DND-41 (cell line): ENCODE measurements at regions not wholly inside any gene's neighbourhood (a gene's known extent, or its start where the extent isn't known, plus 50 kb on each side); places are given as distances from the start of the nearest gene placed in this dataset.

Experiments
- ATAC-seq: fragments of 200-7000 bp; cut with Tn5 transposase; 3 replicates; pipeline ENCODE4 v1.9.1; 2021; ENCODE audit warnings: low read depth; ENCODE audit not compliant: insufficient read depth
- DNase-seq: peaks from one replicate; pipeline ENCODE4 v3.0.0-alpha.2; 2020
- H2AFZ ChIP-seq: 2 replicates; pipeline ENCODE4 v1.6.0; 2012; ENCODE audit warnings: low read depth, low read length
- H3K27ac ChIP-seq: 2 replicates; pipeline ENCODE4 v1.5.1; 2012; ENCODE audit warnings: low read length, inconsistent platforms
- H3K27me3 ChIP-seq: fragments of 200-600 bp; sonication (generic); 2 replicates; pipeline ENCODE4 v1.6.0; 2012; ENCODE audit warnings: low read length, mild to moderate bottlenecking, inconsistent platforms; ENCODE audit not compliant: insufficient read depth, poor library complexity
- H3K36me3 ChIP-seq: 2 replicates; pipeline ENCODE4 v1.5.1; 2012; ENCODE audit warnings: low read length, inconsistent platforms; ENCODE audit not compliant: insufficient read depth
- H3K4me1 ChIP-seq: 2 replicates; pipeline ENCODE4 v1.5.1; 2012; ENCODE audit warnings: mild to moderate bottlenecking, low read length; ENCODE audit not compliant: insufficient read depth
- H3K4me2 ChIP-seq: 2 replicates; pipeline ENCODE4 v1.6.0; 2012; ENCODE audit warnings: mild to moderate bottlenecking, moderate library complexity, low read length, inconsistent platforms; ENCODE audit not compliant: insufficient read depth
- H3K4me3 ChIP-seq, 2 experiments: fragments of 200-600 bp in 1 of 2; shearing (Covaris generic) in 1 of 2; 2 replicates each; pipeline ENCODE4 v1.5.1; 2012 to 2016; ENCODE audit warnings: inconsistent platforms in 2 of 2, low read length in 2 of 2, mild to moderate bottlenecking in 2 of 2, low read depth in 1 of 2, moderate library complexity in 1 of 2
- H3K79me2 ChIP-seq: 2 replicates; pipeline ENCODE4 v1.6.0; 2012; ENCODE audit warnings: low read length, inconsistent platforms; ENCODE audit not compliant: insufficient read depth
- H3K9ac ChIP-seq: 2 replicates; pipeline ENCODE4 v1.6.0; 2012; ENCODE audit warnings: low read depth, mild to moderate bottlenecking, inconsistent platforms, low read length, moderate library complexity
- H3K9me3 ChIP-seq: 2 replicates; pipeline ENCODE4 v1.5.1; 2012; ENCODE audit warnings: low read length, moderate library complexity, mild to moderate bottlenecking, inconsistent platforms; ENCODE audit not compliant: insufficient read depth, severe bottlenecking
- H4K20me1 ChIP-seq: 2 replicates; pipeline ENCODE4 v1.6.0; 2012; ENCODE audit warnings: low read length; ENCODE audit not compliant: insufficient read depth
- EZH2 ChIP-seq: IDR thresholded peaks from 3 replicates; pipeline ENCODE4 v1.6.1; 2012; ENCODE audit warnings: borderline replicate concordance, low read depth, mild to moderate bottlenecking, moderate library complexity, low read length, inconsistent platforms; ENCODE audit not compliant: severe bottlenecking
- TF ChIP-seq, protein P1 (sequence below): IDR thresholded peaks from 2 replicates; pipeline ENCODE4 v1.5.1; 2012; ENCODE audit warnings: borderline replicate concordance, low read length, moderate library complexity, mild to moderate bottlenecking; ENCODE audit not compliant: poor library complexity, severe bottlenecking; ENCODE audit errors: extremely low read depth

DNA sequence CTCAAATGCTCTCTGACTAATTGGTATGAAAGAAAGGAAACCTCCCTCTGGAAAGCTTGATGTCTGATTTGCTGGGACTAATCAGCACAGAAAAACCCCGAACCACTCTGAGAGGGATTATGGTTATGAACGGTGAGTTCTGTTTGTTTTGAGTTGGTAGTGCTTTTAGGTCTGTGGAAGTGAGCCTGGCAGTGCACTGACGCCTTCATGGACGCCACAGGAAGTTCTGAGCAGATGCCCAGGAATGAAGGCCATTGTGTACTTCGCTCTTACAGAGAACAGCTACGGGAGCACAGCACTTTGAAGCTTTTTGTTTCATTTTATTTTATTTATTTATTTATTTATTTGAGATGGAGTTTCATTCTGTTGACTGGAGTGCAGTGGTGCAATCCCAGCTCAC lies 754.1 kb downstream of the QKI start:
- Histone ChIP-seq H3K4me3 (no peak overlapping the region), H4K20me1 (no peaks in the 10 kb centered on the region), H3K27me3 (no peaks in the 10 kb centered on the region), H3K4me2 (no peak overlapping the region), H3K4me1 (no peaks in the 10 kb centered on the region), H3K36me3 (no peaks in the 10 kb centered on the region), H3K27ac (no peak overlapping the region), H3K79me2 (no peaks in the 10 kb centered on the region), H3K9me3 (no peaks in the 10 kb centered on the region), H3K9ac (no peak overlapping the region), H2AFZ (no peak overlapping the region)
- no peak for TF ChIP-seq EZH2
- TF ChIP-seq, protein P1, sequence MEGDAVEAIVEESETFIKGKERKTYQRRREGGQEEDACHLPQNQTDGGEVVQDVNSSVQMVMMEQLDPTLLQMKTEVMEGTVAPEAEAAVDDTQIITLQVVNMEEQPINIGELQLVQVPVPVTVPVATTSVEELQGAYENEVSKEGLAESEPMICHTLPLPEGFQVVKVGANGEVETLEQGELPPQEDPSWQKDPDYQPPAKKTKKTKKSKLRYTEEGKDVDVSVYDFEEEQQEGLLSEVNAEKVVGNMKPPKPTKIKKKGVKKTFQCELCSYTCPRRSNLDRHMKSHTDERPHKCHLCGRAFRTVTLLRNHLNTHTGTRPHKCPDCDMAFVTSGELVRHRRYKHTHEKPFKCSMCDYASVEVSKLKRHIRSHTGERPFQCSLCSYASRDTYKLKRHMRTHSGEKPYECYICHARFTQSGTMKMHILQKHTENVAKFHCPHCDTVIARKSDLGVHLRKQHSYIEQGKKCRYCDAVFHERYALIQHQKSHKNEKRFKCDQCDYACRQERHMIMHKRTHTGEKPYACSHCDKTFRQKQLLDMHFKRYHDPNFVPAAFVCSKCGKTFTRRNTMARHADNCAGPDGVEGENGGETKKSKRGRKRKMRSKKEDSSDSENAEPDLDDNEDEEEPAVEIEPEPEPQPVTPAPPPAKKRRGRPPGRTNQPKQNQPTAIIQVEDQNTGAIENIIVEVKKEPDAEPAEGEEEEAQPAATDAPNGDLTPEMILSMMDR: no peak
- DNase-seq (no peak), ATAC-seq (no peak)

DNA sequence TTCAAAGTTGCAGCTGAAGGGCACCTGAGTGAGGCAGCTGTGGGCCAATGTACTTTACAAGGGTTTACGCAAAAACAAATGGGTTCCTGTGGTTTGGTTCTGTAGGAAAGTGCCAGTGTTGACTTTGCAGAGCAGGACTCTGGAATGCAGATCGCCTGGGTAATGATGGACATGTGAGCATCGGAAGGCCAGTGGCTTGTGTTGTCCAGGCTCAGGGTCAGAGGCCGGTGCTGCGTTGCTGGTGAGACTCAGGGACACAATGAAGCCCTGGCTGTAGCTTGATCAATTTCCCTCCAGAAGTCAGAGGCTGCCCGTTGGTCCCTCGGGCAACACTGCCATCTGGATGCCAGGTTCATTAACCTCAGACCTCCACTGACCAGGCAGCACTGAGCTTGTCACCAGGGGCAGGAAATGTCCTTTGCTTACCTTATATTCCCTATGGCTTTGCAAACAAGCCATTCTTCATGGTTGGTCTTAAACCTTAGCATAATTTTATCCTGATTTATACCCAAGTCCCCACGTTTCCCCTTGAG lies 753.4 kb downstream of the QKI start:
- no peak for TF ChIP-seq EZH2
- TF ChIP-seq, protein P1: no peak
- no peaks in the 10 kb centered on the region for H3K4me1 ChIP-seq
- H4K20me1 ChIP-seq: no peaks in the 10 kb centered on the region
- no peak overlapping the region for H3K4me3 ChIP-seq
- no peak overlapping the region for H3K4me2 ChIP-seq
- ATAC-seq: no peak
- DNase-seq: no peak
- H3K27me3 ChIP-seq: no peaks in the 10 kb centered on the region
- H3K36me3 ChIP-seq: no peaks in the 10 kb centered on the region
- no peak overlapping the region for H3K9ac ChIP-seq
- H2AFZ ChIP-seq: no peak overlapping the region
- no peak overlapping the region for H3K27ac ChIP-seq
- H3K9me3 ChIP-seq: no peaks in the 10 kb centered on the region
- no peaks in the 10 kb centered on the region for H3K79me2 ChIP-seq

DNA sequence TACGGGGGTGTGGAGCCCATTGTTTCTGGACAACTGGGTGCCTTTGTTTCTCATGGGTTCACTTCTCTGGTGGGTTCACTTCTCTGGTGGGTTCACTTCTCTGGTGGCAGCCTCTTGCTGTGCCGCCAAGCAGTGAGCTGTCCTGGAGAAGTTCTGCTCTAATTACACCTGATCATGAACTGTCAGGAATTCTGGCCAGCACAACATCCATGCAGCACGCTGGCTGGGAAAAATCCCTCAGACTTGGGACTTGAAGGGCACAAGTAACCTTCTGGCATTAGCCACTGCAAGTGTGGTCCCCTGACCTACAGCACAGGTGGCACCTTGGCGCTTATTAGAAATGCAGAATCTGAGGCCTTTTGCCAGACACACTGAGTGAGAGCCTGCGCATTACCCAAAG lies 752.5 kb downstream of the QKI start:
- no peak overlapping the region for H3K9ac ChIP-seq
- no peak overlapping the region for H3K4me2 ChIP-seq
- no peaks in the 10 kb centered on the region for H3K79me2 ChIP-seq
- no peak overlapping the region for H3K4me3 ChIP-seq
- H3K36me3 ChIP-seq: no peaks in the 10 kb centered on the region
- DNase-seq: no peak
- TF ChIP-seq, protein P1: no peak
- no peak for TF ChIP-seq EZH2
- no peak overlapping the region for H2AFZ ChIP-seq
- H3K27me3 ChIP-seq: no peaks in the 10 kb centered on the region
- no peak for ATAC-seq
- H3K27ac ChIP-seq: no peak overlapping the region
- H3K9me3 ChIP-seq: no peaks in the 10 kb centered on the region
- H3K4me1 ChIP-seq: no peaks in the 10 kb centered on the region
- H4K20me1 ChIP-seq: no peaks in the 10 kb centered on the region

DNA sequence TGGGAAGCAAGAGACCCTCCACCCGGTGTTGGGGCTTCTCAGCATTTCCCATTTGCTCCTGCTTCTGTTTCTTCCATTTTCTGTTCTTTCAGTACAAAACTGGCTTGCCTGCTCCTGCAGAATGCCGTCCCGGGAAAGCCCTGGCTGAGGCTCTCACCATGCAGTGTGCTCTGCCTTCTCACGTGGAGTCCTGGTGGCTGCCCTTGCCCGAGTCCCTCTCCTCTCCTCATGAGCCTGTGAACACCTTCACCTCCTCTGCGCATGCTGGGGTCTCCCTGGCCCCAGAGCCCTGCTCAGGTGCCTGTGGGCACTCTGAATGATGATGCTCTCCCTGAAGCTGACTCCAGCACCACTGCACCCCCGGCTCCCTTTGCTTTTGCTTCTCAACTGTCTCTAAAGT lies 752.0 kb downstream of the QKI start:
- H3K9me3 ChIP-seq: no peaks in the 10 kb centered on the region
- H3K4me3 ChIP-seq: no peak overlapping the region
- H4K20me1 ChIP-seq: no peaks in the 10 kb centered on the region
- no peak overlapping the region for H3K4me2 ChIP-seq
- H3K27me3 ChIP-seq: no peaks in the 10 kb centered on the region
- no peaks in the 10 kb centered on the region for H3K36me3 ChIP-seq
- H2AFZ ChIP-seq: no peak overlapping the region
- ATAC-seq (no peak), DNase-seq (no peak)
- no peak overlapping the region for H3K9ac ChIP-seq
- H3K79me2 ChIP-seq: no peaks in the 10 kb centered on the region
- no peak for TF ChIP-seq EZH2
- TF ChIP-seq, protein P1: no peak
- H3K27ac ChIP-seq: no peak overlapping the region
- no peaks in the 10 kb centered on the region for H3K4me1 ChIP-seq
